ENCODE measurements at regions not wholly inside any gene's neighbourhood (a gene's known extent, or its start where the extent isn't known, plus 50 kb on each side); places are given as distances from the start of the nearest gene placed in this dataset.
"Not testable (repeated sequence)": the region's sequence is repeated elsewhere in the genome, so short reads cannot be mapped to it uniquely, and the experiment has no call there.

DNA sequence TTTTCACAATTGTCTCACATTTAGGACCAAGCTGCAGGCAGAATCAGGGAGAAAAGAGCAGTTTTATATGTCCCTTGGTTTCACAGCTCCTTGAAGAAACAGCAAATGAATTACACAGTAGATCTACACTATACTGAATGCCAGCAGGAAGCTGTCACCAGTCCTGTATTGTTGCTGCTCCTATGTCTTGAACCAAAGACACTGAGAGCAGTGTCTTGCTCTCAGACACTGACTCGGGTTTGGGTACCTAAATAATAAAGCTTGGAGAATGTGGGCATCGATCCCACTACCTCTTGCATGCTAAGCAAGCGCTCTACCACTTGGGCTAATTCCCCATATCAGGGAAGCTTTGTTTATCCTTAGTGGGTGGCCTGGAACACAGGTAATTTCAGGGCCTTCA is 552.7 kb downstream of the PRIM2 start:
- not testable (repeated sequence) for DNase-seq

DNA sequence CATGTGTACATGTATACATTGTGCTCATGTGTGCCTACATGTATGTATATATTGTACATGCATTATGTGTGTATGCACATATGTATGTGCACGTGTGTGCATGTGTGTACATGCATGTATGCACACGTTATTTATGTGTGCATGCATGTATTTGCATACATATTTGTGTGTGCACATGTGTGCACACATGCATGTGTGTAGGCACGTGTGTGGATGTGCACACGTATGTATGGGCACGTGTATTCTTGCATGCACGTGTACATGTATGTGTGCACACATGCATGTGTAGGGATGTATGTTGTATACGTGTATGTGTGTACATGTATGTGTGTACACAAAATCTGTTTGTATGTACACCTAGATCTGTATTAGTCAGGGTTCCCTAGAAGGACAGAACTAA is 556.0 kb downstream of the PRIM2 start:
- DNase-seq: not testable (repeated sequence)

DNA sequence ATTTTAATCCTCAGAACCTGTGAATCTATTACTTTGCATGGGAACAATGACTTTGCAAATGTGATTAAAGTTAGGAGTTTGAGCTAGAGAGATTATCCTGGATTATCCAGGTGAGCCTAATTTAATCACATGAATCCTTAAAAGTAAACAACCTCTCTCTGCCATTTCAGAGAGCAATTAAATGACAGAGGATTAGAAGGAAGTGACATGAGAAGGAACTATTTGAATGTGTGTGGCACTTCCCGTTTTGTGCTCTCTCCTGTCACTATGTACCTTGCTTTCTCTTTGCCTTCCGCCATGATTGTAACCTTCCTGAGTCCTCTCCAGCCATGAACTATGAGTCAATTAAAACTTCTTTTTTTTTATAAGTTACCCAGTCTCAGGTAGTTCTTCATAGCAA is 559.2 kb downstream of the PRIM2 start:
- DNase-seq: not testable (repeated sequence)

DNA sequence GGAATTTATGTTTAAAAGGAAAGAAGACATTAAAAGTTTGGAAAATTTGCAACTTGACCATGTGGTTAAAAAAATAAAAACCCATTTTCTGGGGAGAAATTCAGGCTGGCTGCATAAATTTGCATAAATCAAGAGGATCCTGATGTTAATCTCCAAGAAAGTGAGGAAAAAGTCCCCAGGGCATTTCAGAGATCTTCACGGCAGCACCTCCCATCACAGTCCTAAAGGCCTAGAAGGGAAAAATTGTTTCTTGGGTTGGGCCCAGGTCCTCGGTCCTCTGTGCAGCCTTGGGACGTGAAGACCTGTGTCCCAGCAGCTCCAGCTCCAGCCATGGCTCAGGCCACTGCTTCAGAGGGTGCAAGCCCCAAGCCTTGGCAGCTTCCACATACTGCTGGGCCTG is 560.3 kb downstream of the PRIM2 start:
- not testable (repeated sequence) for DNase-seq

DNA sequence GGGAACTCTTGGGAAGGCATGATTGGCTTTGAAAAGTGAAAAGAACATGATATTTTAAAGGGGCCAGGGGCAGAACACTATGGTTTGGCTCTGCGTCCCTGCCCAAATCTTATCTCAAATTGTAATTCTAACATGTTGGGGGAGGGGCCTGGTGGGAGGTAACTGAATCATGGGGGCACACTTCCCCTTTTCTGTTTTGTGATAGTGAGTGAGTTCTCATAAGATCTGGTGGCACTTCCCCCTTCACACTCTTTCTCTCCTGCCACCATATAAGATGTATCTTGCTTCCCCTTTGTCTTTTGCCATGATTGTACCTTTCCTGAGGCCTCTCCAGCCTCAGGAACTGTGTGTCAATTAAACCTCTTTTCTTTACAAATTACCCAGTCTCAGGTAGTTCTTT is 561.4 kb downstream of the PRIM2 start:
- DNase-seq: not testable (repeated sequence)

DNA sequence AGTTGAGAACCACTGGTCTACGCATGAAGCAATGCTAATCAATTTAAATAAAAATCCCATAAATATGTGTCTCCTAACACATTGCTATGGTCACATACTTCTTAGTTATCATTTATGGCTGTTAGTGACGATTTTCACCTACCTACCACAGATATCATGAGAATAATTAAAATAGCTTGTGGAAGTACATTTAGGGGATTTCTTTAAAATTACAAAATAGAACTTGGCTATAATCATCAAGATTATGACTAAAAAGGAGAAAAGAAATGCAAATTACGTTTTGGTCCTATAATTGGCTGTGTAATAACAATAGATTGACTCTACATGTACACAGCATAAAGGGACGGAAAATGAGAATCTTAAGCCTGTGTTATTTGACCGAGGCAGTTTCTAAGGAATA is 581.4 kb downstream of the PRIM2 start:
- not testable (repeated sequence) for DNase-seq

DNA sequence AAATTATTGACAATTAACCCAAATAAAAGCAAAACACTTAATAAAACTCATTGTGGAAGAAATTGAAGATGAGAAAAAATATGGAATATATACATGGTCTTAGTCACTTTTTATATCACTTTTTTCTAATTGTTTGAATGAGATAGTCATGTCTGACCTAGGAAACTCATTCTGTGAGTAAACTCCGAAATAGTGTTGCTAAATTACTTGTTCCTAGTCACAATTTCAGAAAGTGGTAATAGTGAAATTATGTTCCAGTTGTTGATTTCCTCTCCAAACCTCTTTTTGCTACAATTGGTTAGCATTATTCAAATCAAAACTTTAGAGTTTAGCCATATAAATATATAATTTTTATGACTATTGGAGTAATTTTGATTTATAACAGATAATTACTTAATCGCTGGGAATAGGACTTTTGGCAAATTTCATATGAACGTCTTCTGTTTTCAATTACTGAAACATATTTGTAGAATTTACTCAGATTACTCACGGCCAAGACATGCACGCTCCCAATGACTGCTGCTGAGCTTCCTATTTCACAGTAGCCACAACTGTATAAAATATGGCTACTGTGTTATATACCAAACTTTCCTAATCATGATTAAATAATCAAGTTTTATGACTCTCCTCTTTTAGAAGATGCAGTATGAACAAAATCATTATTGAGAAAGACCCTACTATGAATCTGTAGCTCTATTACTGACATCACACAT is 583.4 kb downstream of the PRIM2 start:
- DNase-seq: not testable (repeated sequence)

DNA sequence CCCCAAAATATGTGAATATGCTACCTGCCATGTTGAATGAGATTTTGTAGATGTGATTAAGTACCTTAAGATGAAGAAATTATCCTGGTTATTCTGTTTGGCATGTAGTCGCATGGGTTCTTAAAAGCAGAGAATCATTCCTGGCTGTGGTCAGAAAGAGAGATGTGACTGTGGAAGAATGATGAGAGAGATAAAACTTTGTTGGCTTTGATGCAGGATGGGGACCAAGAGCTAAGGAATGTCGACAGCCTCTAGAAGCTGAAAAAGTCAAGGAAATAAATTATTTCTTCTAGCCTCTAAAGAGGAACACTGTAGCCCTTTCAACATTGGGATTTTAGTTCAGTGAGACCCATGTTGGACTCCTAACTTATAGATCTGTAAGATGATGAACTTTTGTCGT is 584.0 kb downstream of the PRIM2 start:
- DNase-seq: not testable (repeated sequence)

DNA sequence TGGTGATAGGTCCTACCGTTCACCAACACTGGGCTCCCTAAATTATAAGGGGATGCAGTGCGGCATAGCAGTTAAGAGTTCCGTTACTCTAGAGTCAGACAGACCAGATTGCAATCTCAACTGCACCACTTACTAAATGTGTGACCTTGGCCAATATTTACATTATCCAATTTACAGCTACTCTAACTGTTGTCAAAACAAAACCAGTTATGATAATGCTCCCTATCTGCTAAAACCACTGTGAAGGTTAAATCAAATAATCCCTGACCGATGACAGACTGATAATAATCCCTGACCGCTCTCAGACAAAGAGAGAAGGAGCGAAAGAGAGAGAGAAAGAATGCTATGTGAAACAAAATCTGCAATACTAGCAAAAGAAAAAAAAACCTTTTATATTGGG is 586.9 kb downstream of the PRIM2 start:
- not testable (repeated sequence) for DNase-seq

DNA sequence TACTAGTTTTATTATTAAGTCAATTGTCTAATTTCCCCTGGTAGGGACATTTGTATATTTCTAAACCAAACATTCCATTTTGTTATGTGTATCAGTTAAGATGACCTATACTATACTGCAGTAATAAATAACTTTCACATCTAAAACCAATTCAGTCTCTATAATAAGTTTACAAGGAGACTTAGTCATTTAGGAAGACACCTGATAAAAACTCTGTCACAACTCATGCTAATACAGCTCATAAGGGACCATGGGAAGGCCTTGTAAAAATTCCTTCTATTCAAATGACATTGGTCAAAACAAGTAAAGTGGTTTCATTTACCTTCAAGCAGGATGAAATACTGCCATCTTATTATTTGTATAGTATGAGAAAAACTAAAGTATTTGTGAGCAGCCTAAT is 597.9 kb downstream of the PRIM2 start:
- DNase-seq: not testable (repeated sequence)

DNA sequence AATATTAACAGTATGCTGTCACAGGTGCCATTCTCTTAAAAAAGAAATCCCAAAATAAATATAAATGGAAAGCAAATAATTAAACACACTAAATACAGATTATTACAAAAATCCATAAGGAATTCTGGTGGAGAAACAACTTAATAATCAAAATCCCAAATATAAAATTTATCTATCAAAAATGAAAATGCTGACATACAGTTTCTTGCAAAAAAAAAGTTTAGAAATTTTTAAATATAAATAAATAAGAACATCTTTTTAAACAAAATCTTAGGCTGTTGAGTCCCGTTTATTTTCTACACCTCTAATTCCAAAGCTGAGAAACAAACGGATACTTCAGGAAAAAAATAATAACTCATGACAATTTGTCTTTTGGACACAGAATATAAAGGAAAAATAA is 625.5 kb downstream of the PRIM2 start:
- not testable (repeated sequence) for DNase-seq

DNA sequence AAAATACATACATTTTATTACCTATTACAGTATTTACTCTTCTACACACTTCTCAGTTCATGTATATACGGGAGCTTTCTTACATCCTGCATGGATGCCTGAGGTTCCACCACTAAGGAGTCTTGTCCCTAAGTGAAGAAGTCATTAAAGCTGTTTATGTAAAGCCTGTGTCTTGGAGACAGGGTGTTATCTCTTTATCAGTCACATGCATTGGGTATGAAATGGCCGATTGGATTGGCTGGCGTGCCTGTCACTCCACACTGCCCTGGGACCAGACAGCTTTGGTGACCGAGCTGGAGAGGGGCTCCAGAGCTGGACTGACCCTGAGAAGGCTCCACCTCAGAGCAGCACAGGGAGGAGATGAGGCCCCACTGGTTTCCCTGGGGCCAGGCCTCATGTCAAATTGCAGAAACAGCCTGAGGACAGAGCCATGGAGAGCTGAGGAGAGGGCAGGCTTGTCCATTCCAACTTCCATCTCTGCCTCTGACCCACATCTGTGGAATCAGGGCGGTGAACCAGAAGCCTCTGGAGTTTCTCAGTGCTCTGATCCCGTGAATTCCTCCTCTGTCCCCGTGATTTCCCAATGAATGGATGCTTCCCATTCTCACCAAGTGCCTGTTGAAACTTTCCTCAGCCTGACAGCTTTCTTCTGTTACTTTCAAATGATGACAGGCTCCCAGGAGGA is 628.8 kb downstream of the PRIM2 start:
- not testable (repeated sequence) for DNase-seq

DNA sequence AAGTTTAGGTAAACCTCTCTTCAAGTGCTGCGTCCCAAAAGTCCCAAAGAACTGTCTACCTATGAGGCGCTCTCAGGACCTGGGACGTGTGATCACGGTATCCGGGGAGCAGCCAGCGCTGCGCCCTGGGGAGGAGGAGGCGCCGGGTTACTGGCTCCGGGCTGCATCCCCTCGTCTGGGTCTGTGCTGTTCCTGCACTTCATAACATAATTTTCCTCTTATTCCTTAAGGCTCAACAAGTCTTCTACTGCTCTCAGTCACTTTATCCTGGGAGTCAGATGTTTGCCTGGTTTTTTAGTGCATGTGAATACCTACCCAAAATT is 629.3 kb downstream of the PRIM2 start:
- DNase-seq: not testable (repeated sequence)

DNA sequence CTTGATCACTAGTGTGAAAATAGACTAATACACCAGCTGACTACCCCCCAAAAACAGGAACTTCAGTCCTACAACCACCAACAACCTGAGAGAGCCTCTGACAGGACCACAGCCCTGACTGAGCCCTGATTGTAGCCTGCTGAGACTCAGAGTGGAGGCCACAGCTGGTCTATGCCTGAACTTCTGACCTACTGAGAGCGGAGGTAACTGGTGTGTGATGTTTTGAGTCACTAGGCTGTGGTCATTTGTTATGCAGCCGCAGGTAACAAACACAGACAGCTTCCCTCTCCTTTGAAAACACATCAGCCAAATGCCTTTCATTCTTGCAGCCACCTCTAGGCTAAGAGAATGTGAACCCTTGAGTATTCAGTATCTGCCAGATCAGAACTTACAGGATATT is 631.1 kb downstream of the PRIM2 start:
- DNase-seq: not testable (repeated sequence)

DNA sequence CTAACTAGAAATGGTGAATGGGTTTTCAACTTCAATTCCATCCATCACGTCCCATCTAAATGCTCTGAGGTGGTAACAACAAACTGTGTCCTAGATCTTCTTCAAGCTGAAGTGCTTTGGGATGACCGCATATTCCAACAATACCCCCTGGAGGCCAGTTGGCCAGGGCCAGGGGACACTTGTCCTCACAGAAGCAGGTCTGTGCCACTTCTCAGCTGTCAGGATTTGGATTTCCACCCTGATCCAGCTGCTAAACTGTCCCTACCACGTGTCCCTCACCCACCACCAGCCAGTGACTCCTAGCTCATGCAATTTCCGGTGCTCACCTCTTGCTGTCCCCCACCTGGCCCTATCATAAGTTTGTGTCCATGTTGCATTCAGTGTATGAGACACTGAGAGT is 633.0 kb downstream of the PRIM2 start:
- not testable (repeated sequence) for DNase-seq

DNA sequence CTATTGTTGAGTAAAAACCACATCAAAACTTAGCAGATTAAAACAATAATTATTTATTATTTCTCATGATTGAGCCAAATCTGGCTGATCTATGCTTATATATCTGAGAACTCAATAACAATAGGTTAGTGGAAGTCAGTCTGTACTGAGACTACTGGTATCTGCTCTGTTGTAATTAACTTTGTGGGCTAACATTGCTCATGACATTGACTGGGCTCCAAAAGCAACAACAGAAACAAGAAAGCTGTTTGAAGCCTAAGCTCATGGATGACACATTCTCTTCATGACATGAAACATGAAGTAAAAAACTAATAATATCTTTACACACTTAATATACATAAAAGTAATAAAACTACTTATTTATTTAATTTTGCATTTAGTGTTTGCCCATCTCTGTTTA is 649.3 kb downstream of the PRIM2 start:
- not testable (repeated sequence) for DNase-seq

DNA sequence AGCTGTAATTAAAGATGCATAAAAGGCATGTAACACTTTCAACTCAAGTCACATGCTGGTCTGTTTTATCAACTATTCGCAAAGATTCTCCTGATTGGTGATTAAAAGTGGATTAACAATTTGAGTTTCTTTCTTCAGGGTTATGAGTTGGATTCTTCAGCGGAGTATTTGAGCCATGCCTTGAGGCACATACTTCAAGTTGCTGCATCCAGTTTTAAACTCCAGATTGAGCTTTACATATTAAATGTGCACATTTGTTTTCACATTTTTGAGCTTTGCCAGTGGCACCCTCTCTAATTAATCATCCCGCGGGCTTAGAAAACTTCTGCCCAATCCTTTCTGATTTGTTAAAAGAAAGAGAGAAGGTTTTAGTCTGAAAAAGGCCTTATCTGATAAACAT is 654.5 kb downstream of the PRIM2 start:
- DNase-seq: not testable (repeated sequence)

DNA sequence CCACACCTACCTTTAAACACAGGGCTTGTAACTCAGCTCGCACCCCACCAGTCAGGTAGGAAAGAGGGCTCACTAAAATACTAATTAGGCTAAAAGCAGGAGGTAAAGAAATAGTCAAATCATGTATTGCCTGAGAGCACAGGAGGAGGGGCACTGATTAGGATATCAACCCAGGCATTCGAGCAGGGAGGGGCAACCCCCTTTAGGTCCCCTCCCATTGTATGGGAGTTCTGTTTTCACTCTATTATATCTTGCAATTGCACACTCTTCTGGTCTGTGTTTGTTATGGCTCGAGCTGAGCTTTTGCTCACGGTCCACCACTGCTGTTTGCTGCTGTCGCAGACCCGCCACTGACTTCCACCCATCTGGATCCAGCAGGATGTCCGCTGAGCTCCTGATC is 657.2 kb downstream of the PRIM2 start:
- DNase-seq: no peak

DNA sequence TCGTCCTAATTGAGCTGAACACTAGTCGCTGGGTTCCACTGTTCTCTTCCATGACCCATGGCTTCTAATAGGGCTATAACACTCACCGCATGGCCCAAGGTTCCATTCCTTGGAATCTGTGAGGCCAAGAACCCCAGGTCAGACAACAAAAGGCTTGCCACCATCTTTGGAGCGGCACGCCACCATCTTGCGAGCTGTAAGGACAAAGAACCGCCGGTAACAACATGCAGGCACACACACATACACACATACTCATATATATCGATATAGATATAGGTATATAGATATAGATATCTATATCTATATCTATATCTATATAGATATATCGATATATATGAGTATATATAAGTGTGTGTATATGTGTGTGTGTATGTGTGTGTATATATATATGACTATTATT is 657.7 kb downstream of the PRIM2 start:
- not testable (repeated sequence) for DNase-seq

DNA sequence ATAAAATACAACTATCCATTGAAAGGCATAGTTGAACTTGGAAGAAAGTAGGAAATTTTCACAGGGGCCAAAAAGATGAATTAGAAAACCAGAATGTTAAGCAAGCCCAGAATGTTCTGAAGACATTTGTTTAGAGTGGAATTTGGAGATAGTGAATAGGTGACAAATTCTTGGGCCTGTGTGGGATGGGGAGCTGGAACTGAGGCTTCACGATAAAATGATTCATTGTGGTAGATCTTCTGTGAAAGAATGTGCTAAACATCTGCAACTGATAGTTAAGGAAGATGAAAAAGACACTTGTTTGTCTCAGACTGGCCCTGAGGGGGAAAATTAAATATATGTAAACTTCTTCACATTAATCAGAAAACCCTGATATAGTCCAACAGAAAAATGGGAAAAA is 658.9 kb downstream of the PRIM2 start:
- DNase-seq: not testable (repeated sequence)

DNA sequence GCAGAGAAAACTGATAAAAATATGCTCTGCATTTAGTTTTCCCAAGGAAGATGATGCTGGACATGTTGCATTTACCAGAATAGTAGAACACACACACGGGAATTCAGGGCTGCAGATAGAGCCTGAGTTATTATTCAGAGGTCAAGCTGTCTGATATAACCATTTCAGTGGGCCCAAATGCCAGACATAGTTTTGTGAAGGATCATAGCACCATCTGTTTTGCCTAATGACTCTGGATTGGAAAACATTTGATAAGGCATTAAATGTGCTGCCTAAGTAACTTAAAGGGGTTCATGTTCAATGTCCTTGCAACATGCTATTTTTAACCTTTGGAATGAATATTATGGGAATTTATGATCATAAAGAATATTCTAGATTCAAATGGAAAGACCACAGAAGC is 666.2 kb downstream of the PRIM2 start:
- not testable (repeated sequence) for DNase-seq

DNA sequence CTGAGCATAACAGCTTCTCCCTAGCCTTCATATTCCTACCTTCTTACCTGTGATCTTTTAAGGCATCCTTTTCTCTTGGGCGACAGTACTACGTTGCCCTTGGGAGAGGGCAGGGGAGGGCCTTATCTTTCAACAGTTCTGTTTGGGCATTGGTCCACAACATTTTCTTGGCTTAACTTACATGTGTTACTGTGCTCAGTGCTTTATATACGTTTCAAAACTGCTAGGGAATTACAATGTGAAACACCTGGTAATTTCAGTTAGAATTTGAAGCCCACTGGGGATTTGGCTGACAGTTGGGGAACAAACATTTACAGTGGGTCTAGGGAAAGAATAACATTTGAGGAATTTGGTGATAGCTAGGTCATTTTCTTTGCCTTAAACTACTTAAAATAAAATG is 667.1 kb downstream of the PRIM2 start:
- DNase-seq: not testable (repeated sequence)

DNA sequence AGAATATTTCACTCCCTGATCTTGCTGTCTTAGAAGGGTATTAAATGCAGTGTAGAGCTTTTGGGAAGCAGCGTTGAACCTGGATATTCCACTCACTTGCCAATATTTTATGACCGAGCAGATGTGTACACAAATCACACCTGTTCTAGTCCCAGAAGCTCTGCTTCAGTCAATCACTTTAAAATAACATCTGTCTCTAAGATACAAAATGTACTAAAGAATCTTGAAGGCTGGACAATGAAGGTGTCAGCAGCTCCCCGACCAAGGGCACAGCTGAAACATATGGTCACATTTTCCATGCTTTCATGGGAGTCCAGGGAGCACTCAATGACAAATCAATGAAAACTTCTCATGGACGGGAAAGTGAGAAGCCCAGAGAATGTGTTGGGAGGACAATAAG is 668.3 kb downstream of the PRIM2 start:
- DNase-seq: peak; percentile 23

DNA sequence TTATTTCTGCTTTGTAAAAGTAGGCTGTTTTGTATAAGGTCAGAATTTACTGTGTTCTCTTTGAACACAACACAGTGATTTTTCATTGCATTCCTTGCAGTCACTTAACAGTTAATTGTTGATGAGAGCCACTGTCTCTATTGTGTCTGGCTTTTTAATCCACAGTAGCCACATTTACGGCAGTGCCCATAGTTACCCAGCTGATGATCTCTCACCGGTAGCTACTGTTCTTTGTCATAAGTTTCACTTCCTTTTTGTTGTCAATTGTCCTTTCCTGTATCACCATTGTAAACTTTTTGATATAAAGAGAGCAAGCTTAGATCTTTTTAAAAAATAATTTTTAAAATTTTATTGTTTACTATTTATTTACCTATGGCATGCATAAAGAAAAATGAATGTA is 669.2 kb downstream of the PRIM2 start:
- DNase-seq: not testable (repeated sequence)
